Right kidney (tissue), 1 donor: ENCODE measurements at regions not wholly inside any gene's neighbourhood (a gene's known extent, or its start where the extent isn't known, plus 50 kb on each side); places are given as distances from the start of the nearest gene placed in this dataset.

Experiments
- DNase-seq: peaks from one replicate; pipeline ENCODE4 v3.0.0-alpha.2; 2016

DNA sequence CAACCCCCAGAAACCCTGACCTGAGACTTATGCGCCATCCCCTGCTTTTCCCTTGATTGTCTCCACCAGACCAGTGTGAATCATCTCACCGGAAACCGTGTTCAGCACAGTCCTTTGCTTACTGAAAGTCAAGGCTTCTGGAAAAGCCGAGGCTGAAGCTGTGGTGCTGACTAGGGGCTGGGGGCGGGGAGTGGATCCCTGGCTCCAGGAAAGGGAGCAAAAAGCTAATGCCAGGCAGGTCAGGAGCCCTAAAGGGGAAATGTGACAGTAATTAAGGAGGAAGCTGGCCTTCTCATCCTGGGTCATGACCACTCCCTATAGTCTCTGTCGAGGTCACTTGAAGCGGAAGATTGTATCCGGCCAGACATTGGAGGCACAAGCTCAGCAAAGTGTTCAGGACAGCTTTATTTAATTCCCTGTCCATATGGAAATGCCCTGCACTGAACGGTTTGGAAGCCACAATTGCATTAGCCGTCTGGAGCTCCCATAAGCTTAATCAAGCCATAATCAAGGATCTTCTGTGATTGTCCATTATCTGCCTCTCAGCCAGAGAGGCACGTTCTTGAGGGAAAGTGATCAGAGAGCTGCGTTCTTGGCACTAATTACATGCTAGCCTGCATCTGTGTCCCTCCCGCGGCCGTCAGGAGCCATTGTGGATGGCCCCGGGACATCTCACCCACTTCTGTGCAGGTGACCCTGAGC, 403.6 kb downstream of the RRAGC start:
- no peak for DNase-seq

DNA sequence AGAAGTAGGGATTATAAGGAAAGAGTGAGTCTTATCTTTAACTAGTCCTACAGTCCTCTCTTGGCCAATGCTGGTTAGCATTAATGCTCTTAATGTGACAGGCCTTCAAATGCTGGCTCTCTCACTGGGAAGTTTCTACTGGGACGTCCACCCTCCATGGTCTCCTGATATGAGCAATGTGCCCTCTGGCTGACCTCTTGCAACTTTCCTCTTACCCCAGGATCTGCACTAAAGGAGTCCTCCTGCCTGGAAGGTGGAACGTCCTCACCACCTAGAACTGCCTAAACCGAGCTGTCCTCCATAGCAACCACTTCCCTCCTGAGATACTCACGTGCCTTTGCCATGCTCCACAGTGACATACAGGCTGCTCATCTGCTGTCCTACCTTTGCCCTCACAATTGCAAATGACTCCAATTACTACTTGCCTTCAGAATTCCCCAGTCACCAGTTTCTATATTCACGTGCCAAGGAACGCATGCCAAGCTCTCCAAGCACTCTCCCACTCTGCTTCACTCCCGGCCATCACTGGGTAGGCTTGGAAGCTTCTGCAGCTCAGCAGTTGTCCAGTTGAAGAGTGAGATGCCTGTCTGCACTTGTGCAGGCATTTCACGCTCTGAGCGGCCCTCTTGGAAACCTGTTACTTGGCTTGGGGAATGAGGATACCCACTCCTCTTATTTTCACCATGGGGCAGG, 404.7 kb downstream of the RRAGC start:
- no peak for DNase-seq

DNA sequence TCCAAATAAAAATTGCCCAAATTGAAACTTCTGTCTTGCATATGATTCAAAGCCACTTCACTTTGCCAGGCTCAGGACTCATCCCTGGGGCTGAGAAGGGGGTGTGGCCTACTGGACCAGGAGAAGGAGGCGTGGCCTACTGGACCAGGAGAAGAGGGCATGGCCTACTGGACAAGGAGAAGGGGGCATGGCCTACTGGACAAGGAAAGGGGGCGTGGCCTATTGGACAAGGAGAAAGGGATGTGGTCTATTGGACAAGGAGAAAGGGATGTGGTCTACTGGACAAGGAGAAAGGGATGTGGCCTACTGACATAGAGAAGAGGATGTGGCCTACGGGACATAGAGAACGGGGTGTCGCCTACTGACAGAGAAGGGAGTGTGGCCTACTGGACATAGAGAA, 405.3 kb downstream of the RRAGC start:
- no peak for DNase-seq

DNA sequence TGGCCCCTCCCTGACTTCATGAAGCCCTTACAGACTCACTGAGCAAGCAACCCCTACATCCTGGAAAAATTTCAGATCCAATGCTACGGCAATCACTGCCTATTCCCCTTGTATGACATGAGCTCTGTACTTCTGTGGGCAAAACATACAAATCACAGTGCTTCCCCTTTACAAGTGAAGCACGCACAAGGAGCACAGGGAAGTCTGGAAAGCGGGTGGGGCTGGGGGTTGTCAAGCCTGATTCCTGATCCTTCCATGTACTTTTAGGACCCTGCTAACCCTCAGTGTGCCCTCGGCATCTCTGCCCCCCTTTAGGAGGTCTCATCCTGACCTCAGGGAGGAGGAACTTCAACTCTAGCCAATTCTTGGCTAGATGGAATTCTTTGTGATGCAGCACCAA, 405.7 kb upstream of the POU3F1 start:
- DNase-seq = no peak

DNA sequence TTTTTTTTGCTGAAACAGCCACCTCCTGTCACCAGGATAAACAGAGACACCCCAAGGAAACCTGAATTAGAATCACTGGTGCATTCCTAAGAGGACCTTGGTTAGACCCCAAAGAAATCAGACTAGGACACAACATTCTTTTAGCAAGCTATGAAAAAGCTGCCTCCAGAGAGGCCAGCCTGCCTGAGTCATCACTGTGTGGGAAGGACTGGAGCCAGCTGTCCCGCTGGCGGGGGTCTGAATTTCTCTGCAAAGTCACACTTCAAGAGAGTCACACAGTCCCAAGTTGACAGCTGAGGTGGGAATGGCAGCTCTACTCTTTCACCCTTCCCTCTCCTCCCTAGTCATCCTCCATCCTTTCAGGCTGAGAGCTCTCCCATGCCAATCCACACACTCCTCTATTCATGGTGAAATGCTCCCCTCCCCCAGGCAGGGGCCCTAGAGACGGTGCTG, 405.0 kb upstream of the POU3F1 start:
- peak; percentile 30 for DNase-seq

DNA sequence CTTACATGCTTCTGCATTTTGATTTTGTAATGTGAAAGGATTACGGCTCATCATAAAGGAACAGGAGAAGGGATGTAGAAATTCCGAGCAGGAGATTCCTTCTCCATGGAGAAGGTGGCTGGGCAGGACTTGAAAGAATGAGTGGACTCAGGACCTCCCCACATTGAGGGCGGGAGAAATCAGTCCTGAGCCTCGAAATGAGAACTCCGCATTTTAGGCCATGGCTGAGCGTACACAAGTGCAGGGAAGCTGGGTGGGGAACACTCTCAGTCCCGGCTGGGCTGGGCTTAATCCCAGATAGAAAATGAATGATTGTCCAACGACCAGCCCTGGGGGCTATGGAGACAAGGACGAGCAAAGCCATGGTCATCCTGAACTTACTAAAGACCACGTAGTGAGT, 402.3 kb upstream of the POU3F1 start:
- no peak for DNase-seq

DNA sequence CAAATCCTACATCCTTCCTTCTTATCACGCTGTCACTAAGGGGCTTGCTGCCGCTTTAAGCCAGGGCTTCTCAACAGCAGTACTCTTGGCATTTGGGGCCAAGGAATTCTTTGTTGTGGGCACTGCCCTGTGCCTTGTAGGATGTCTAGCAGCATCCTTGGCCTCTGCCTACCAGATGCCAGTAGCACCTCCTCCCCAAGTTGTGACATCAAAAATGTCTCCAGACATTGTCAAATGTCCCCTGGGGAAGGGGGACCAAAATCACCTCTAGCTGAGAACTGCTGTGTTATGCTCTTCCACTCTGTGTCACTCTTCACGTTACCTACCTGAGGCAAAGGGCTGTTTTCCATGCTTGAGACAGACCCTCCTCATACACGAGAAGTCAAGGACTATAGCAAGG, 400.3 kb upstream of the POU3F1 start:
- DNase-seq = no peak

DNA sequence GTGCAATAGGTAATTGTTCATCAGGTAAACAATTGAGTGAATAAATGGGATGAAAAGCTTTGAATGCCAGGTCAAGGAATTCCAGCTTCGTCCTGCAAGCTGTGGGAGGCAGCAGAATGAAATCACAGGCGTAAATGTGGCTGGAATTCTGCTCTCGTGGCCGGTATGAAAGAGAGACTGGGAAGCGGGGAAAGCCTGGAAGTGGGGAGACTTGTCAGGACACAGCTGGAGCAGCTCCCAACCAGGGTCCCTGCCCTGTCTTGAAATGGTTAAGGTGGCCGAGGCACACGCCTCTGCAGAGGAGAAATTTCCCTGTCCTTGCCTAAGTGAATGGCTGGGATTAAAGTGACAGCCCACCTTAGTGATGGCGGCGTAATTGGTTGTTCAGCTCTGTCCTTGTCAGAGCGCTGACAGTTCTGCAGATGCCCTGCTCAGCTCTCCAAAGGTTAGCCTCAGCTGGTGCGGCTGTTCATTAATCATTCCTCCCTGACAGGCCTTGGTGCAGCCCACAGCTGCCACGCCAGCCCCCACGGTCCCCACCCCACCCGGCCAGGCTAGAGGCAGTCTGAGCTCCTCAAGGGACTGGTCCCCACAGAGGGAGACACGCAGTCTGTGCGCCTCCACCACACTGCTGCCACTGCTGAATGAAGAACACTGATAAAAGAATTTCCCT, 398.3 kb upstream of the POU3F1 start:
- DNase-seq = no peak

DNA sequence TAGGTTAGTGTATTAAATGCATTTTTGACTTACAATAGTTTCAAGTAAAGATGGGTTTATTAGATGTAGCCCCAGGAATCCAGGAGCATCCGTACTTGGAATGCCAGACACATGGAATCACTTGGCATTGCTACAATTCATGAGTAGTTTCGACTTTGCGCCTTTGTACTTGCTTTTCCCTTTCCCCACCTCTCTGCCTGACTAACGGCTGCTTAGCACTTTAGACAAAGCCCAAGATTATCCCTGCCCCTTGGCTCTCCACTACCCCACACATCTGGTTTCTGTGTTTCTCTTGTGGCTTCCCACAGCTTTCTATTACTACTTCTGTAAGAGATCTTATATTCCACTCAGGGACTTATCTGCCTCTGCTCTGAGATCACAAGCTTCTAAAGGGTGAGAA, 397.7 kb upstream of the POU3F1 start:
- DNase-seq = no peak

DNA sequence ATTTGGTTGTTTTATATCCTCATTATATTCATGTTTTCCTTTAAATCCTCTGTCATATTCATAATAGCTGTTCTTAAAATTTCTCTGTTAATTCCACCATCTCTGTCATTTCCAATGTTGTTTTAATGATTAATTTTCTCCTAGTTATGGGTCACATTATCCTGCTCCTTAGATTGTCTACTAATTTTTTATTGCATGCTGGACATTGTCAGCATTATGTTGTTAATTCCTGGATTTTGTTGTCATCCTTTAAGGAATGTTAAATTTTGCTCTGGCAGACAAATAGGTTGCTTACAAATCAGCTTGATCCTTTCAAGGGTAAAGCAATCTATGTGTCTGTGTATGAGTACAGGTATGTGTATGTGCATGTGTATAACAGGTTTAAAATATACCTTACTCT, 393.8 kb upstream of the POU3F1 start:
- no peak for DNase-seq

DNA sequence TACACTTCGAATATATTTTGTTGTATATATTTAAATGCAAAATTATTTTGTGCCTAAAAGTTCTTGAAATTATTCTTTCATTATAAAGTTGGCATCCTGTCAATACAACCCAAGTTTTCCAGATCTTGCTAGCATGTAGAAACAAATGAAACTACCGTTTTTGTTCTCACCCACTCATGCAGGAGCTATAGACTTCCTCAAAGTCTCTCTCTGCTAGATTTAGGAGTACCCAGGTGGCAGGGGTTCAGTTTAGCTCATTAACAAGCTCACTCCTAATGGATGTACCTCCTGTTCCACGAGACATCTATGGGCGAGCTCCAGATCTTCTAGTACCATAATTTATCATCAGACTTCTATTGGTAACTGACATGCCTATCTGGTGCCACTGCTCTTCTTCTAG, 390.2 kb upstream of the POU3F1 start:
- DNase-seq = no peak

DNA sequence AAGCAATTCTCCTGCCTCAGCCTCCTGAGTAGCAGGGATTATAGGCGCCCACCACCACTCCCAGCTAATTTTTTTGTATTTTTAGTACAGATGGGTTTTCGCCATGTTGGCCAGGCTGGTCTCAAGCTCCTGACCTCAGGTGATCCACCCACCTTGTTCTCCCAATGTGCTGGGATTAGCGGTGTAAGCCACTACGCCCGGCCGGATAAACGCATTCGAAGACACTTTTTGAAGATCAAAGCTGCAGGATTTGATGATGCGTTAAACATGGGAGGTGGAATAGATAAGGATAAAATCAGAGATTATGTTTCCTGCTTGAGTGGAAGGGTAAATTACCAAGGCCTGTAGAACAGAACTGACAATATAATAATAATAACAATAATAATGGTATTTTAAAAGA, 389.4 kb upstream of the POU3F1 start:
- no peak for DNase-seq

DNA sequence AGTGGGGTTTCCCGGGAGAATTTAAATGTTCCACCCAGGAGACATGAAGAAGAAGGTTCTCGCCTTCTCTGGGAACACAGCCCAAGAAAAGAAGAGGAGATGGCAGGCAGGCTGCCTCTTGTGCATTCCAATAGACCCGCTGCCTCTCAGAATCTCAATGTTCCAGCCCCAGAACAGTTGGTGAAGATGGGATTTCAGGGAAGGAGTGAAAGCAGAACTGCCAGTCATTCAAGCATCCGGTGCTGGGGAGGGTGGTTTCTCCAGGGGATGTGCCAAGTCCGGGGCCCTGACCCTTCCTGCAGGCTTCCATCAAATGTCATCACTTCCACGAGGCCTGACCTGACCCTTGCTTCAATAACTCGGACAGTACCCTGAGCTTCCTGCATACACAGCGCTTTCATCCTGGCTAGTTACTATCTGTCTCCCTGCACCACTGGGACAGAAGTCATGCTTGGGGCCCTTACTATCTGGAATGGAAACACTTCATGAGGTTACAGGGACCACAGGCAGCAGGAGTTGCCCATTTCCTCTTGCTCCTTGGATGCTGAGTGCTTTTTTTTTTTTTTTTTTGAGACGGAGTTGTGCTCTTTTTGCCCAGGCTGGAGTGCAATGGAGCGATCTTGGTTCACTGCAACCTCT, 386.6 kb upstream of the POU3F1 start:
- no peak for DNase-seq

DNA sequence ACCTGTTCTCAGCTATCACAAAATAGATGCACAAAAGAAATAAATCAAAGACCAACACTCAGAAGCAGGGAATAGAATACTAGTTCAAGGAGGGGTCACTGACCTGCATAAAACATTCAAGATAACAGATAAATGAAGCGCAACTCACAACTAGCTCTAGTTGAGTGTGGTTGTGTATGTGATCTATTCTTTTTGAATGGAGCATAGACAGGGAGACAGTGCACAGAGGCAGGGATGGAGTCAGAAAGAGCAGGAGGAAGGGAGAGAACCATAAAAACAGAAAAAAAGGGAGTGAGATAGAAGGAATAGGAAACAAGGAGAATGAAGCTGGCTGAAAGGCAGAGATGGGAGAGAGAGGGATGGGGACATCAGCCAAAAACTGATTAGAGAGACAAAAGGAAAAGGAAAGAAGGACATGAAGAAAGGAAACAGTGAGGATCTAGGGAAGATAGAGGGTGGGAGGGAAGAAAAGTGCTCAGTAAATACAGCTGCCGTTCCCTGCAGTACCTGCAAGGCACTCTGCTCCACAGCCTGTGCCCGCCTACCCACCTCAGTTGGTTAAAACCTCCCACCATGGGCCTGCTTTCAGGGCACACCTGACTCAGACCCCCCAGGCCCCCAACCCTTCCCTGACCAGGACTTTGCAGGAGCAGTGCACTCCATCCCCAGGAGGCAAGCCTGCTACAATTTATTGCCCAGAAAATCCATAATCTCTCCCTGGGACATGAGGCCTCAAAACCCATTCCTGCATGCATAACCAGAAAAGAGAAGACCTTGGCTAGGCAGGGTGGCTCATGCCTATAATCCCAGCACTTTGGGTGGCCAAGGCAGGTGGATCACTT, 385.2 kb upstream of the POU3F1 start:
- no peak for DNase-seq

DNA sequence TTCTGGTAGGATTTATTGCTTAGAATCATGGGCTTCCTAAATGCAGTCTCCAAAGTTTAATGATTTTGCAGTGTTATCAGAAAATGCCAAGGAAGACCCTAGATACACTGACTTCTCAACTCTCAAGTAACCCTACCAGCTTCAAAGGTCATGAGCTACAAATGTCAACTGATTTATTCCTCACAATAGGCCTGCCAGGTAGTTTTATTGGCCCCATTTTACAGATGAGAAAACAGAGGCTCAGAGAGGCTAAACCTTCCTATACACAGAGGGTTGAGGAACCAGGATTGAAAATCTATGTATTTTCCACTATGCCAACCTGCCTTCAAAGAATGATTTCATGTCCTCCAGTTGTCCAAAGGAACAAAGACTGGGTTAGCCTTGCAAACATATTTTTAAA, 384.4 kb upstream of the POU3F1 start:
- DNase-seq = no peak

DNA sequence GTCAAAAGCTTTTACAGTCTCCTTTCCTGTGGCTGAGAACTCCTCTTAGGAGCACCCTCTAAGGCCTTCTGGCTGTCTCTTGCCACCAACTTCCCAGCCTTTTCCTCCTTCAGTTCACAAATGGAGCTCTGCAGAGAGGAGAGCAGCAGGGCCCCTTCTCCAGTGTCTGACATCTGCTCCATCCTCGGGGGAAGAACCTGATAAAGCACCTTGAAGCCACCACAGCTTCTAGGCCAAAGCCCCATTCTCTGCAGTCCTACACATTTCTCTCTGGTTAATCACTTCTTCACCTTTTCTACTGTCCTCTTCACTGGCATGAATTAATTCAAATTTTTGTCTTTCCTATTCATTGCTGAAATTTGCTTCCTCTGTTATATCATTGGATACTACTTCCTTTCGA, 378.1 kb upstream of the POU3F1 start:
- no peak for DNase-seq

DNA sequence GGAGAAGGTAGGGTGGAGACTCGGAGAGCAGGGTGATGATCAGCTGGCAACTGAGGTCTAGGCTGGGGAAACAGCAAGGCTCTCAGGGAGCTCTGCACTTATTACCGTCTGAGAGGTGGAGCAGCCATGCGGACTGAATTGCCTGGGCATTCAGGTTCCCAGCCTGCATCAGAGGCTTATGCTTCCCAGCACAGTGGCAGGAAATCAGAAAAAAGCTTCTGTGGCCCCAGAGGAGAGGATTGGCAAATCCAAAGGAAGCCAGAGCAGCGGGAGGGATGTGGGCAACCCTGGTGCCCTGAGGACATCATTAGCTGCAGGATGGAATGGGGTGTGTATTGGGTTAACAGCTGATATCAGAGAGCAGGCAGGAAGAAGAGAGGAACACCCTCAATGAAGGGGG, 374.1 kb upstream of the POU3F1 start:
- DNase-seq = no peak

DNA sequence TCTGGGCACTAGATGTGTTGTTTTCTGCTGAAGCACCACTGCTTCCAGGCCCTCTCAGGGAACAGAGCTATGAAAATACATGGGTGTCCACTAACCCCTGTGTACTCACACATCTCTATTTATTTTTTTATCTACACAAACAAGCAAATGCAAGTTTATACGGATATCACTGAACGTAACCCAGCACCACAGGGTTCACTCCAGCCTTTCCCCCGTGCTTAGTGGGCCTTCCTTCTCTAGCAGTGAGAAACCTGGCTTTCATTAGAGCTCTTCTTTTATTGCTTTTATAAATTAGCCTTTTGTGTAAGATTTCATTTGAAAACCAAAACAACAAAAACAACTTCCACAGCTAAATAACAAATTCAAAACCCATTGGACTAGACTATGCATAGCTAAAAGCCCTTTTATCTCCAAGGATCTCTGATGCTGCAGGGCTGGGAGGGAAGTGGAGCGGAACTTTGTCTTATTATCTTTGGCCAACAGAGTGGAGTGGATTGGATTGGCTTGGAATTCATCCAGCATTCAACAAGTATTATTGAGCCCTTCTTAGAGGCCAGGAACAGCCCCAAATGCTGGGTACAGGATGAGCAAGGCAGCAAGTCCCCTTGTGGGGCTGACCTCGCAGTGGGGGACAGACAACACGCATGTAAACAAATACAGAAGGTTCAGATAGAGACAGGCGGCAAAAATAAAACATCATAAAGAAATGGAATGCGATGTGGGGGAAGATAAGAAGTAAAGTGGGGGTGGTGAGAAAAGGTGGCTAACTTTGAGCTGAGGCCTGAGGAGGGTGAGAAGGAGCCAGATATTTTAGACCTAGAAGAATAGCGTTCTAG, 371.8 kb upstream of the POU3F1 start:
- peak; percentile 31 for DNase-seq

DNA sequence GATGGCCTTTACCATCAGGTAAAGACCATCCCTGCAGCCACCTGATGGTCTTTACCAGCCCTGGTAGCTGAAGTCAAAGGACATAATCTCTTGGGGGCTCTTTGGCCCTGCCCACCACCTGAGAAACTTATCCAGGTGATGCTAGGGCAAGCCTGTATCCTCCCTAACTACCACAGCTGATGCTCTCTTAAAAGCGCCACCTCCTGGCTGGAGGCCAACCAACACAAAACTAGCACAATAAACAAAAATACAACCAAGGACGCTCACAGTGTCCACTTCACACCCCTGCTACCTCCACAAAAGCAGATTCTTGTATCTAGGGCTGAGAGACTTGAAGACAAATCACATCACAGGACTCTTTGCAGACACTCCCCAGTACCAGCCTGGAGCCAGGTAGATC, 357.1 kb upstream of the POU3F1 start:
- no peak for DNase-seq

DNA sequence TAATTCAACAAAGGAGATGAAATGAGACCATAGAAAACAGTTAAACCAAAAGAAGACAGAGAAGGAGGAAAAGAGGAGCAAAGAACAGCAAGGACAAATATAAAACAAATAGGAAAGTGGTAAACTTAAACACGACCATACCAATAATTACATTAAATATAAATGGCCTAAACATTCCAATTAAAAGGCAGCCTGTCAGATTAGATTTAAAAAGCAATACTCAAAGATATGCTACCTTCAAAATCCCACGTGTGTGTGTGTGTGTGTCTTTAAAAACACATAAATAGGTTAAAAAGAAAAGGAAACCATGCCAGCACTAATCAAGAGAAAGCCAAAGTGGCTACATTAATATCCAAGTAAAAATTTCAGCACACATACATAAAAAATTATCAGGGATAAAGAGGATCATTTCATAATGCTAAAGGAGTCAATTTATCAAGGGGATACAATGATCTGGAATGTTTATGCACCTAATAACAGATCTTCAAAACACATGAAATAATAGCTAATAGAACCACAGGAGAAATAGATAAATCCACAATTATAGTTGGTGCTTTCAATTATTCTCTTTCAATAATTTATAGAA, 355.7 kb upstream of the POU3F1 start:
- DNase-seq = no peak

DNA sequence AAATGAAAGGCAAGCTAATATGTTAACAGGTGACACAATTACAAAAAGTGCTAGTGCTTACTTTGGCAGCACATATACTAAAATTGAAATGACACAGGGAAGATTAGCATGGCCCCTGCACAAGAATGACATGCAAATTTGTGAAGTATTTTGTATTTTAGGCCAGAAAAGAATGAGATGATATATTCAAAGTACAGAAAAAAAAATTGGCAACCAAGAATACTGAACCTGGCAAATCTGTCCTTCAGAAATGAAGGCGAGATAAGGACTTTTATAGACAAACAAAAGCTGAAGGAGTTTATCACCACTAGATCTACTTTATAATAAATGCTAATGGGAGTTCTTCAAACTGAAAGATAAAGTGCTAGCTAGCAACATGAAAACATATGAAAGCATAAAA, 350.0 kb upstream of the POU3F1 start:
- DNase-seq = no peak
